C4-2B (cell line): ENCODE measurements at regions not wholly inside any gene's neighbourhood (a gene's known extent, or its start where the extent isn't known, plus 50 kb on each side); places are given as distances from the start of the nearest gene placed in this dataset.

Experiments used
- H3K27ac ChIP-seq: fragments of 450-650 bp; 2 replicates; pipeline ENCODE4 v1.5.1; 2017
- ZFX ChIP-seq: fragments of 450-650 bp; IDR thresholded peaks from 2 replicates; pipeline ENCODE4 v1.6.1; 2017
- TF ChIP-seq, protein P1 (sequence below): fragments of 450-650 bp; conservative IDR thresholded peaks from 2 replicates; pipeline ENCODE4 v1.5.1; 2017; ENCODE audit warnings: mild to moderate bottlenecking

DNA sequence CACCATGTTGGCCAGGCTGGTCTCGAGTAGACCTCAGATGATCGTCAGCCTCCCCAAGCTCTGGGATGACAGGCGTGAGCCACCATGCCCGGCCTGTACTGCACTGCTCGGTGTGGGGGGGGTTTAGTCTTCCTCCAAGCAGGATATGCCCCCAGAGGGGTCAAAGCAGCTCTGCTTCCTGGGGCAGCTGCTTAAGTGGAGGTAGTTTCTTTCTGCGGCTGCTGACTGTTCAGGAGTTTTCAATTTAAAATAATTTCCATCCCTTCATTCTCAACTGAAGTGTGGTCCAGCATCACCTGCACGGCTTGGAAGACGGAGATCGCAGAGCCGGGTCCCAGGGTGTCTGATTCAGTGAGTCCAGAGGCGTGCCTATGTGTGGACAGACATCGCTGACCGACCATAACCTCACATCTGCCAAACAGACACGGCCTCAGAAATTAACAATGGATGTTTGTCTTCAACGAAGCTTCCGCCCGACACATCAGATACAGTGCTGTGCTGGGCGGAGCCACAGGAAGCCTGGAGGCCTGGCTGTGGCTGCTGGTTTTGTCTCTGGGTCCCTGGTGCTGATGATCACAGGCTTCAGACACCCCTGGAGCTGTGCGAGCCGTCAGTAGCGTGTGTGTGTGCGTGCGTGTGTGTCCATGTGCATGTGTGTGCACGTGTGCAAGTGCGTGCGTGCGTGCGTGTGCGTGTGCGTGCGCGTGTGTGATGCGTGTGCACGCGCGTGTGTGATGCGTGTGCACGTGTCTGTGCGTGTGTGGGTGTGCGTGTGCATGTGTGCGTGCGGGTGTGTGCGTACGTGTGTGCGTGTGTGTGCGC is 226.5 kb upstream of the PITRM1 start:
- TF ChIP-seq, protein P1, sequence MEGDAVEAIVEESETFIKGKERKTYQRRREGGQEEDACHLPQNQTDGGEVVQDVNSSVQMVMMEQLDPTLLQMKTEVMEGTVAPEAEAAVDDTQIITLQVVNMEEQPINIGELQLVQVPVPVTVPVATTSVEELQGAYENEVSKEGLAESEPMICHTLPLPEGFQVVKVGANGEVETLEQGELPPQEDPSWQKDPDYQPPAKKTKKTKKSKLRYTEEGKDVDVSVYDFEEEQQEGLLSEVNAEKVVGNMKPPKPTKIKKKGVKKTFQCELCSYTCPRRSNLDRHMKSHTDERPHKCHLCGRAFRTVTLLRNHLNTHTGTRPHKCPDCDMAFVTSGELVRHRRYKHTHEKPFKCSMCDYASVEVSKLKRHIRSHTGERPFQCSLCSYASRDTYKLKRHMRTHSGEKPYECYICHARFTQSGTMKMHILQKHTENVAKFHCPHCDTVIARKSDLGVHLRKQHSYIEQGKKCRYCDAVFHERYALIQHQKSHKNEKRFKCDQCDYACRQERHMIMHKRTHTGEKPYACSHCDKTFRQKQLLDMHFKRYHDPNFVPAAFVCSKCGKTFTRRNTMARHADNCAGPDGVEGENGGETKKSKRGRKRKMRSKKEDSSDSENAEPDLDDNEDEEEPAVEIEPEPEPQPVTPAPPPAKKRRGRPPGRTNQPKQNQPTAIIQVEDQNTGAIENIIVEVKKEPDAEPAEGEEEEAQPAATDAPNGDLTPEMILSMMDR, result no peak
- no peak for TF ChIP-seq ZFX
- no peak overlapping the region for H3K27ac ChIP-seq

DNA sequence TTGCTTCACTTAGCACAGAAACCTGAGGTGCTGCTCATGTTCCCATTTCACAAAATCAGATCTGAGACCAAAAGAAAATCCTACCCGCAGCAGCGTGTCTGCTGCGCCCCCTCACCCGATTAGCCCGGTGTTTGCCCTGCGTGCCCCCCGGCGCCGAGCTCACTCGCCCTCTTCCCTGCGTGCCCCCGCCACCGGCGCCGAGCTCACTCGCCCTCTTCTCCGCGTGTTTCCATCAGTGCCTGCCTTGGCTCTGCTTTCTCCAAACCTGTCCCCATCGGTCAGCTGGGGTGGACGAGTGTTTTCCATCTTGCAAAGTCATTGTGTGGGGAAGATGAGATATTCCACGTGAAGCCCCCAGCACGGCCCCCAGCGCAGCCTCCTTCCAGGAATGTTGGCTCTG is 225.3 kb upstream of the PITRM1 start:
- H3K27ac ChIP-seq, result no peak overlapping the region
- TF ChIP-seq ZFX, result no peak

DNA sequence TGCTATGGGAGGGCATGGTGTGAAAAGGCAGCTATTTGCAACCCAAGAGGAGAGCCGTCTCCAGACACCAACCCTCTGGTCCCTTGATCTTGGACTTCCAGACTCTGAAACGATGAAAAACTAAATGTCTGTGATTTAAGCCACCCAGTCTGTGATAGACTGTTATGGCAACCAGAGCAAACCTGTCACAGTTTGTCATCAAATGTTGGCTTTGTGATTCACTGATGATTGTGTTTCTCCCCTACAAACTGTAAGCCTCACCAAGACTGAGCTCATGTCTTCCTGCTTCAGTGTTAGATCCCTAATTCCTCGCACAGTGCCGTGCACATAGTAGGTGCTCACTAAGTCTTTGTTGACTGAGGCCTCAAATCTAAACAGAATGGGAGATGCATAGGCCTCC is 224.6 kb upstream of the PITRM1 start:
- no peak overlapping the region for H3K27ac ChIP-seq
- no peak for TF ChIP-seq ZFX
- TF ChIP-seq, protein P1, result no peak

DNA sequence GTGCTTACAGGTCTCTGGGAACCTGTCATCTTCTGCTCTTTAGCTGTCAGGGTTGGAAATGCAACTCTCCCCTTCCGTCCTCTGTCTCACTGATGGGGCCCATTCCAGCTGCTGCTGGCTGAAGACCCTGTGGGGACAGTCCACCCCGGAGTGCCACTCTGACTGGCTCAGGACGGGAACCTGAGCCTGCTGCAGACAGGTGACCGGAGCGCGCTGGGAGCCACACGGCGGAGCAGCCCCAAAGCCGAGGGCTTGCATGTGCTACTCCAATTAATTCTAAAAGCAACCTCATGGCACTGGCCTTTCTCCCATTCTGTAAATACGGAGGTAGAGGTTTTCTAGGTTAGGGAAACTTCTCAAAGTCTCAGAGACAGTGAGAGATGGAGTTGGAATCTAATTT is 223.5 kb upstream of the PITRM1 start:
- no peak for TF ChIP-seq ZFX
- TF ChIP-seq, protein P1, result no peak
- no peak overlapping the region for H3K27ac ChIP-seq

DNA sequence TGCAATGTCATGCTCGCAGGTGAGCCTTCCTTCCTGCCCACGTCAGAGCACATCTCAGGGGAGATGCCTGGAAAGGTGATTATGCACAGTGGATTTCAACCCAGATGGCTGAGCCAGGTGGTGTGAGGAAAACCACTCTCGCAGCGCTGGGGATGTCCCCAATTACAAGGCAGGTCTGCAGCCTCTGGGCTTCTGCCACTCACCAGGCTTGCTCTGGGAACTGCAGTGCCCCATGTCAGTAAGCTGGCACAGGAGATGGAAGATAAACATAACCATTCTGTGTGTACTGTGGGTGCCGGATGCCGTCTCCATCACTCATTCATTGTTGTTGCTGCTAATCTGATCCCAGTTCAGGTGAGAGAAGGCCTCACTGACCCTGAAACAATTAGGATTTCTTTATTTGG is 222.9 kb upstream of the PITRM1 start:
- no peak overlapping the region for H3K27ac ChIP-seq
- TF ChIP-seq ZFX, result no peak
- TF ChIP-seq, protein P1, result no peak

DNA sequence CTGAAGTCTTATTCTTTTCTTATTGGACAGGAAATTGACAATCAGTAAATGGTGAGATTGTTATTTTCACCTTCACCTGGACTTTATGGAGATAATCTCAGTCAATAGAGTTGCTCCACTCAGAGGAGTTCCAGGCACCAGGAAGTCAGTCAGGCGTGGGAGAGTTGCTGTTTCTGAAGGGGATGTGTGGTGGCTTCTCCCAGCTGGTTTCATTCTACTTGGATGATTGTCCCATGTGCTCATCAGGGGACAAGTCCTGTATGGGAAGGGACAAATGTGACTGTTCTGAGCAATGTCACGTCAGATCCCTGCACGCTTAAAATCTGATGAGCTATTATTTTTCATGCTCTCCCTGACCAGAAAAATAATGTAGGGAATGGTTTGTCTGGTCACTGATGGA is 222.5 kb upstream of the PITRM1 start:
- TF ChIP-seq, protein P1, result no peak
- H3K27ac ChIP-seq, result no peak overlapping the region

DNA sequence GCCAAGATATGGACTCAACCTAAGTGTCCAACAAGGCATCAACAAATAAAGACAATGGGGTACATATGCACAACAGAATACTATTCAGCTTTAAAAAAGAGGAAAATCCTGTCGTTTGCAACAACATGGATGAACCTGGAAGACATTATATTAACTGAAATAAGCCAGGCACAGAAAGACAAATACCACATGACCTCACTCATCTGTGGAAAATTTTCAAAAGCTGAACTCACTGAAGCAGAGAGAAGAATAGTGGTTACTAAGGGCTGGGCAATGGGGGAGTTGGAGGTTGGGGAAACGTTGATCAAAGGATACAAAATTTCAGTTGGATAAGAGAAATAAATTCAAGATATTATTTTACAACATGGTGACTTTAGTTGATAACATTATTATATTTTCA is 221.4 kb upstream of the PITRM1 start:
- H3K27ac ChIP-seq, result no peak overlapping the region
- no peak for TF ChIP-seq ZFX
- TF ChIP-seq, protein P1, result no peak

DNA sequence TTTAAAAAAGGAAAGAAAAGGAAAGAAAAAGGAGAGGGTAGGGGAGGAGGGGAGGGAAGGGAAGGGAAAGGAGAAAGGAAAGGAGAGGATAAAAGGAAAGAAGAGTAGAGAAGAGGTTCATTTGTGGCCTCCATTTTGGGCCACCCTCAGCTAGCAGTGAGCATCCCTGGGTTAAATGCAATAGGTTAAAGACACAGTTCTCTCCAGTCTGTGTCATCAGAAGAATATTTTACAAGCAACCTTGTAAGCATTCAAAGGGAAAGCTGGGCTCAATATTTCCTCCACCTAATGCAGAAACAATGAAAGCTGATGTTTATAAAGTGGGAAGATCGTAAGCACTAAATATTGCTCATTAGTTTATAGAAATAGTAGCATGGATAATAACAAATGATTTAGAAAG is 219.1 kb upstream of the PITRM1 start:
- no peak overlapping the region for H3K27ac ChIP-seq
- TF ChIP-seq ZFX, result no peak
- TF ChIP-seq, protein P1, result no peak
